Peyer's patch (tissue), 4 donors: ENCODE measurements at regions not wholly inside any gene's neighbourhood (a gene's known extent, or its start where the extent isn't known, plus 50 kb on each side); places are given as distances from the start of the nearest gene placed in this dataset.

Experiments
- DNase-seq, 3 donors: peaks; one replicate each; pipeline ENCODE4 v3.0.0-alpha.2; 2017 to 2019
- H3K27ac ChIP-seq, 4 donors: fragments of 200-600 bp; sonication (generic); one replicate each; pipeline ENCODE4 v1.5.1; 2016 to 2019
- H3K27me3 ChIP-seq, 2 donors: fragments of 200-600 bp; sonication (generic); one replicate each; pipeline ENCODE4 v1.5.1; 2019
- H3K36me3 ChIP-seq, 3 donors: fragments of 200-600 bp; sonication (generic); one replicate each; pipeline ENCODE4 v1.5.1; 2016 to 2019
- H3K4me1 ChIP-seq, 4 donors: fragments of 200-600 bp; sonication (generic); one replicate each; pipeline ENCODE4 v1.5.1; 2016 to 2019
- H3K4me3 ChIP-seq, 4 donors: fragments of 200-600 bp; sonication (generic); 1 replicate in 3 of 4; 2 replicates in 1 of 4; pipeline ENCODE4 v1.5.1; 2016 to 2019; ENCODE audit warnings: mild to moderate bottlenecking in 1 of 4
- H3K9me3 ChIP-seq, 4 donors: fragments of 200-600 bp; sonication (generic); one replicate each; pipeline ENCODE4 v1.5.1; 2016 to 2019; ENCODE audit warnings: mild to moderate bottlenecking in 1 of 4
- CTCF ChIP-seq, 6 experiments: fragments of 450-650 bp in 4 of 6; fragments of 200-600 bp in 2 of 6; sonication (generic) in 1 of 6; IDR thresholded peaks; one replicate each; pipeline ENCODE4 v1.5.1; 2017 to 2019; ENCODE audit warnings: antibody characterized with exemption in 6 of 6, mild to moderate bottlenecking in 3 of 6, moderate library complexity in 1 of 6
- POLR2A ChIP-seq, 2 donors: fragments of 450-650 bp; IDR thresholded peaks; one replicate each; pipeline ENCODE4 v1.5.1; 2017; ENCODE audit warnings: antibody characterized with exemption in 2 of 2, mild to moderate bottlenecking in 2 of 2, moderate library complexity in 2 of 2

GRCh38 chr18:4870177-4870773 lies 326.8 kb downstream of the AKAIN1 start:
- Histone ChIP-seq H3K4me1 (no peaks in the 10 kb centered on the region), H3K36me3 (no peaks in the 10 kb centered on the region), H3K27ac (no peak overlapping the region), H3K9me3 (no peaks in the 10 kb centered on the region), H3K4me3 (no peak overlapping the region), H3K27me3 (no peaks in the 10 kb centered on the region)
- TF ChIP-seq CTCF (IDR thresholded peaks at IDR 0.05): no peak
- TF ChIP-seq POLR2A (IDR thresholded peaks at IDR 0.05): no peak
- DNase-seq: no peak

- no peak for DNase-seq
- Histone ChIP-seq H3K4me1 (no peaks in the 10 kb centered on the region), H3K36me3 (no peaks in the 10 kb centered on the region), H3K27ac (no peak overlapping the region), H3K9me3 (no peaks in the 10 kb centered on the region), H3K4me3 (no peak overlapping the region), H3K27me3 (no peaks in the 10 kb centered on the region)
- no peak for TF ChIP-seq CTCF (IDR thresholded peaks at IDR 0.05)
- no peak for TF ChIP-seq POLR2A (IDR thresholded peaks at IDR 0.05)
Measured at GRCh38 chr18:4869155-4869554, 327.9 kb downstream of the AKAIN1 start.

- H3K4me1 ChIP-seq: no peaks in the 10 kb centered on the region
- no peaks in the 10 kb centered on the region for H3K27me3 ChIP-seq
- DNase-seq: no peak
- no peaks in the 10 kb centered on the region for H3K9me3 ChIP-seq
- H3K36me3 ChIP-seq: no peaks in the 10 kb centered on the region
- H3K27ac ChIP-seq: no peak overlapping the region
- TF ChIP-seq POLR2A (IDR thresholded peaks at IDR 0.05): no peak
- TF ChIP-seq CTCF (IDR thresholded peaks at IDR 0.05): no peak
- no peak overlapping the region for H3K4me3 ChIP-seq
Measured at GRCh38 chr18:4858379-4859127, 338.5 kb downstream of the AKAIN1 start.

GRCh38 chr18:4854671-4855070 lies 342.4 kb downstream of the AKAIN1 start:
- Histone ChIP-seq H3K4me3 (no peak overlapping the region), H3K9me3 (no peaks in the 10 kb centered on the region), H3K4me1 (no peaks in the 10 kb centered on the region), H3K36me3 (no peaks in the 10 kb centered on the region), H3K27me3 (no peaks in the 10 kb centered on the region), H3K27ac (no peak overlapping the region)
- DNase-seq: no peak
- TF ChIP-seq POLR2A (IDR thresholded peaks at IDR 0.05): no peak
- no peak for TF ChIP-seq CTCF (IDR thresholded peaks at IDR 0.05)

- TF ChIP-seq CTCF (IDR thresholded peaks at IDR 0.05): no peak
- no peak for TF ChIP-seq POLR2A (IDR thresholded peaks at IDR 0.05)
- no peak for DNase-seq
- no peaks in the 10 kb centered on the region for H3K9me3 ChIP-seq
- H3K27ac ChIP-seq: no peak overlapping the region
- H3K36me3 ChIP-seq: no peaks in the 10 kb centered on the region
- H3K27me3 ChIP-seq: no peaks in the 10 kb centered on the region
- H3K4me1 ChIP-seq: no peaks in the 10 kb centered on the region
- no peak overlapping the region for H3K4me3 ChIP-seq
Measured at GRCh38 chr18:4851301-4851976, 345.6 kb downstream of the AKAIN1 start.
